Stimulated activated CD8-positive, alpha-beta memory T cell treated with anti-CD3 and anti-CD28 coated beads, Interleukin-4, amount 100 ng/mL, for 48 hours (primary cell): ENCODE measurements at regions not wholly inside any gene's neighbourhood (a gene's known extent, or its start where the extent isn't known, plus 50 kb on each side); places are given as distances from the start of the nearest gene placed in this dataset.
"Not testable (repeated sequence)": the region's sequence is repeated elsewhere in the genome, so short reads cannot be mapped to it uniquely, and the experiment has no call there.

ENCODE experiments used
- DNase-seq: peaks from one replicate; pipeline ENCODE4 v3.0.0-alpha.2; 2020

DNA sequence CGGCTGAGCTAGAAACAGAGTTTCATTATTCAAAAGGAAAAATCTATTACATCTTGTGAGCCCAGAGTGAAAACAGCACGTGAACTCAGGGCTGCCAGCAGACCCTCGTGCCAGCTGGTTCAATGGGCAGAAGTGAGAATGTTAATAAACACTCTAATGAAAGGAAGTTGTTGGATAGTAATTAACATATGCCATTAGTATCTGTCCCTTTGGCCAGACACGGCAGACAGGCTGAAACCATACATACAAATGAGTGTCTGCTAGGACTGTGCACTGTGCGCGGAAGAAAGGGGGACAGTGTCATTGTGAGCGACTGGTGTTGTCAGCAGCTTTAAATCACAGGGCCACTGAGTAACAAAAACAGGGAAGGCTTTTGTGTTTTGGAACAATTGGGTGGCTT is 121.9 kb upstream of the TSC22D1 start:
- DNase-seq: no peak

DNA sequence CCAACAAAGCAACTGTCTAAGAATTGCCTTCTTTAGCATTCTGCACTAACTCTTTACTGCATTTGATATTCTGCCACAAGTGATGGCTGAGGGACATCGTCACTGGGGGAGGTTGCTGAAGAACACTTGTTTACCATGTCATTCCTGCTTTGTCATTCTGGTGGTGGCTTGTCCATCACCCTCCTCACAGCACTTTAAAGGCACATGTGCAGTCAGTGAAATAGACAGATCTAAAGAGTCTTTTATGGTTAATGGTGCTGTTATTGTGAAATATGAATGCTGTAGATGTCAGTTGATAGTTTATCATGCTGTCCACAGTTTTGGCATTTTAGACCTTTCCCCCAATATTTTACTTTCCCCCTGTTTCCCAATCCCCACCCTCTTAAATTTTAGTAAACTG is 120.9 kb upstream of the TSC22D1 start:
- DNase-seq: no peak

DNA sequence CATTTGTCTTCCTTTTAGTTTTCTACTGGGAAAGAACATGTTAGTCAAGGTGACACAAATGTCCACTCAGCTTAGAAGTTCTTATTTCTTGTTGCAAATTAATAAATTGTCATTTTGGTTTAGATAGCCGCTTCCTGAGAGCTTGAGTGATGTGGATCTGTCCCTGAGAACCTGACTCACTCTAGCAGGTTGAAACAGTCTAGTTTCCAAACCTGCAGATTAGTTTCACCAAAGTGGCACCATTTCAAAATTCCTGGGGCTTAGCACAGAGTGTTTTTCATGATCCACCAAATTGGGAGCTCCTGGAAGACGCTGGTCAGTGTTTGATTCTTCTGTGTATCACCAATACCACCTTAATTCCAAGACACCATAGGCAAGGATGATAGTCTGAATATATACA is 119.4 kb upstream of the TSC22D1 start:
- no peak for DNase-seq

DNA sequence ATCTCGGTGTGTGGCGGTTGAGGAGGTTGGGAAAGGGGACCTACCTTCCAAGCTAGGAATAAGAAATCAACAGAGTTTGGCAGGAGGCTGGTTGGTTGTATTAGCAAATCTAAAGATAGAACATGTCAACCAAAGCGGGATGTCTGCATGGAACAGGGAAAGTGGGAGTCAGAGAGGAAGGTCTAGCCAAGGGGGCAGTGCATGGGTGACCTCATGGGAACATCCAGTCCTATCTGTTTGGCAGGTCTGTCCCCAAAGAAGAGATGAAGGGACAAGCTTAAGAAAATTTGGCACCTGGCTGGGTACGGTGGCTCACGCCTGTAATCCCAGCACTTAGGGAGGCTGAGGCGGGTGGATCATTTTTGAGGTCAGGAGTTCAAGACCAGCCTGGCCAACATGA is 118.7 kb upstream of the TSC22D1 start:
- no peak for DNase-seq

DNA sequence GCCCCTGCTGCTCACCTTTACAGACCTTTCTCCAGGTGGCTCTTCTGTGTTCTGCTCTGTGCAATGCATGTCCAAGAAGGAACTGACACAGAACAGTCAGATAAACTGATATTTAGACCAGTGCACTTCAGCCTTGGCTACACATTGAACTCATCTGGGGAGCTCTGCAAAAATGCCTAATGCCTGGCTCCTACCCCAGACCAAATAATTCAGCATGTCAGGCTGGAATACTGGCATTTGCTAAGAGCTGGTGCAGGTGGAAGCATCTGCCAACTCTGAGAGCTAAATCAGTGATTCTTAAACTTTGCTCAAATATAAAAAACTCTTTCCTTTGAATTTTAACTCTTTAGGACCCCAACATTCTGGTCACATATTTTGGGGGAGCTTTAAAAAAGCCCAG is 118.2 kb upstream of the TSC22D1 start:
- DNase-seq: no peak

DNA sequence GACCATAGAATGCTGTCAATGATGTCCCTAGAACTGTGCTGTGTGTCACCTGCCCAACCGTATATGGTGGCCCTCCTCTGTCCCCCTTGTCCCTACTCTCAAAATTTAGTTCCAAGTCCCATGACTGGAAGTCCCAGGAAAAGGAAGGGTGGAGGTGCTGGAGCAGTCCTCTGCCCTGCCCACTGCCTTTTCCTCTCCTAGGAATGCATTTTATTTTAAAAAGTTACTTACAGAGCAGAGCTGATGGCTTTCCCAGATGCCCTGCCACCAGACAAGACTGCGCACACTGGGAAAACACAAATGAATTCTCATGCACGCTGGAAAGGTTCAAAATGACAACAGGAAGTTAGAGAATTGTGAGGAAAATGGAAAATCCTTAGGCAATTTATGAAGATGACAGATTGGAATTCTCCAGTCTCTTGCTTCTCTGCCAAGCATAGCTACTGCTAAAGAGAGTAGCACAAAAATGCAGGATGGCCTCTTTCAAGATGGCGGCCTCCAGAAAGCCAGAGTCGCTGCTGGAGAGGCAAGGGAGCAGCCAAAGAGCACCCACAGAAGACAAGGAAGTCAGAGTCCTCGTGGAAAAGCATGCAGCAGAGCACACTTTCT is 117.1 kb upstream of the TSC22D1 start:
- DNase-seq: no peak

DNA sequence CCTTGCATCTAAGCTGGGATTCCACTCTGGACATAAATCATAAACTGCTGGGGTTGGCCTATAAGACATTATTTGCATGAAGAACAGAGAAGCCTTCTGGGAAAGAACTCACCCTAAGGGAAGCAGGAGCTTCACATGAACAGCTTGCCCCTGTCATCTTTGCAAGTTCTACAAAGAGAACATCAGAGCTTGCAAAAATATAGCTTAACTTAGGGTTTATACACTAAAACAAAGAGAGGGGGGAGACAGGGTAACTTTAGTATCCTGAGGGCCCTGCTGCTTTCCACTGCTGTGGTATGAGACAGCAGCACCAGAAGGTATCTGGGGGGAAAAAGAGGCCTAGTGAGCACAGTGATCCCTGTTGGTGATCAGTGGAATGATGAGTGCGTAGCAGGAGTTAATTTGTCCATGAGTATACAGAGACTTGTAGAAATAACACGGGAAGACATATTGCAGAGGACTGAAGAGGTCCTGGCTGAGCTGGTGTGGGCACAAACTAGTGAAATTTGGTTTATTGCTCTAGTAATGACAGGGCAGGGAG is 116.1 kb upstream of the TSC22D1 start:
- no peak for DNase-seq

DNA sequence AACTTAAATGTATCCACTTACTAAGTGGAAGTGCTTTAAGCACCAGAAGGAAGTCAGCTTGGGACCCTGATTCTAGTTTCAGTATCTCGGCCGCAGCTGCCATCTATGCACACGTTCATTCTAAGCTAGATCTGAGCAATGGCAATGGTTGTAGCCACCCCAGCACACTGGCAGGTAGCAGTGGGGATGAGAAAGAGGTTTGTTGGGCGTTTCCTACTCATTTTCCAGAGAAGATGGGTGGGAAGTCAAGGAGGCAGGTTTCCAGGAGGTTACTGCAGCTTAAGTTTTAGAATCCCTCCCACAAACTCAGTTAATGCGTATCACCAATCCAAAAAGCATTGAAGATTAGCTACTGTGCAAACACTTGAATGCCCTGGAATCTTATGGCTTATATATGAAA is 114.2 kb upstream of the TSC22D1 start:
- DNase-seq: no peak

DNA sequence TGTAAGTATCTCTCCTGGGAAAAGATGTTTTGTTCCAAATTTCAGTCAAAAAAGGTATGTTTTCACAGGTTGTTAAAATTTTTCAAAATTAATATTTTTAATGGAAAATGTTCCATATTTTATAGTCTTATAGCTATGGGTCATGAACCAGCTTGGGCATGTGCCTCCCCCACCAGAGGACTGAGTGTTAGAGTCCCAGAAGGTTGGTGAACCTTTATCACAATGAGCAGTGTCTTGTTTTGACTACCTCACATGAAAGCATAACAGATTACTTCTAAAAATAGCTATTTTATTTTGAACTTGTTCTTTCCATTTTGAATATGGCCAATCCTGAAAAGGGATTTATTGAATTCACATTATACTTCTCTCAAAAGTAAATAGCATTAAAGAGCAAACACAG is 112.5 kb upstream of the TSC22D1 start:
- DNase-seq: no peak

DNA sequence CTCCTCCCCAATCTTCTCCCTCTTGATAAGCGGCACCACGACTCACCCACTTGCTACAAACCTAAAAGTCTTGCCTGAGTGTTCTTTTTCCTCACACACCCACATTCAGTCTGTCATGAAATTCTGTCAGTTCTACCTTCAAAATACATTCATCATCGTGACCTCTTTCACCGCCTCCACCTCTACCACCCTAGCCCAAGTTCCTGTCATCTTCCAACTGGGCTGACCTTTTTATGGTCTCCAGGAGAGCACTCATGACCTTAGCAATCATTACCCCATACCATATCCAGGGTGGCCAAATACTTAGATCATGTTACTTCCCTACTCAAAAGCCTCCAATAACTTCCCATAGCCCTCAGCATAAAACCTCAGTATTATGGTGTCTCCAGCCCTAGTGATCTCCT is 110.4 kb upstream of the TSC22D1 start:
- no peak for DNase-seq

DNA sequence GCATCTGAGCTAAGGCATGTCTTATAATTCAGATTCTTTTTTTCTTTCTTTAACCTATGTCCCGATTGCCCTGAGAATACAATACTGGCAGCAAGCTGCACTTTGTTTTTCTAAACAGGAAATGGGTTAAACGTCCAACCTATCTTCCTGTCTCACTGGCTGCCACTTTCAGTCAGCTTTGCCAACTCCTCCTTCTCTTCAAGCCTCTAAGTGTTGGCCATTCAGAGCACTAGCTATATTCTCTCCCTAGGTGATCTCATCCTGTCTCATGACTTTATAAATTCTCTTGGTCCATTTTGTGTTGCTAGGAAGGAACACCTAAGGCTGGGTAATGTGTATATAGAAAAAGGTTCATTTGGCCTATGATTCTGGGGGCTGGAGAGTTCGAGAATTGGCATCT is 109.5 kb upstream of the TSC22D1 start:
- DNase-seq: no peak

DNA sequence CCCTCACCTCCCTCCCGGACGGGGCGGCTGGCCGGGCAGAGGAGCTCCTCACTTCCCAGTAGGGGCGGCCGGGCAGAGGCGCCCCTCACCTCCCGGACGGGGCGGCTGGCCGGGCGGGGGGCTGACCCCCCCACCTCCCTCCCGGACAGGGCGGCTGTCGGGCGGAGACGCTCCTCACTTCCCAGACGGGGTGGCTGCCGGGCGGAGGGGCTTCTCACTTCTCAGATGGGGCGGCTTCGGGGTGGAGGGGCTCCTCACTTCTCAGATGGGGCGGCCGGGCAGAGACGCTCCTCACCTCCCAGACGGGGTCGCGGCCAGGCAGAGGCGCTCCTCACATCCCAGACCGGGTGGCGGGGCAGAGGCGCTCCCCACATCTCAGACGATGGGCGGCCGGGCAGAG is 106.3 kb upstream of the TSC22D1 start:
- DNase-seq: not testable (repeated sequence)

DNA sequence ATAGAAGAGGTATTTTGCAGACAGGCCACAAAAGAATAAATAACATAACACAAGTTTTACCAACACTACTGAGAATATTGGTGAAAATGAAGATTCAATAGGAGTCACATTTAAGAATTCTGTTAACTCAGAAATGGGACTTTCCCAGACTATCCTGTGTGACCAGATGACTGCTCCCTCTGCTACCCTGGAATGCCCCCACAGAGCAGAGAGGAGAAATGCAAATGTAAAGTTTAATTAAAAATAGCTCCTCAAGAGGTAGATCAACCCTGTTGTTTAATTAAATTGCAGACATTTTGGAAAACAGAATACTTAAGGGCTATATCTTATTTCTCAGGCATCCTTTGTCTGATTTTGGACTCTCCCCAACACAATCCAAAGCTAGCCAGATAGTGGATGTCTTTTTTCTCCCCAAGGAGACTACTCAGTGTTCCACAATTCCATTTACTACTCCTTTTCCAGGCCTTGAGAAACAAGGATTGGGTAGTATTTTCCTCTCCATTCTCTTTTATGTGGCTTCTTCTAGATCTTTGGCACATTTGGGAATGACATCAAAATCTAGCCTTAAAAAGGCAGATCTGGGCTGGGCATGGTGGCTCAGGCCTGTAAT is 104.7 kb upstream of the TSC22D1 start:
- DNase-seq: no peak

DNA sequence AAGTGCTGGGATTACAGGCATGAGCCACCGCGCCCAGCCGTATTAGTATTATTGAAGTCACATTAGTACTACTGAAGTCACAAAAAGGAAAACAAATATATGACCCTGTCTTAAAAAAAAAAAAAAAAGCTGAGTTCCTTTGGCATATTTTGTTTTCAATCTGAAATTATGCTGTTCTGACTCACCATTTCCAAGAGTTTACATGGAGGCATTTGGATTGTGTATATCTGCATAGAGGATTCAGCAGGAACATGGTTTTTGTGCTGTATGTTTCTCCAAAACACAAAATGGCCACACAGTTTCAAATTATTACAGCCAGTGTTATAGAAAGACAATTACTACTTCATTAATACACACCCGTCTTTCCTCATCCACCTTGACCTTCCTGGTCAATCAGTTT is 103.5 kb upstream of the TSC22D1 start:
- DNase-seq: no peak

DNA sequence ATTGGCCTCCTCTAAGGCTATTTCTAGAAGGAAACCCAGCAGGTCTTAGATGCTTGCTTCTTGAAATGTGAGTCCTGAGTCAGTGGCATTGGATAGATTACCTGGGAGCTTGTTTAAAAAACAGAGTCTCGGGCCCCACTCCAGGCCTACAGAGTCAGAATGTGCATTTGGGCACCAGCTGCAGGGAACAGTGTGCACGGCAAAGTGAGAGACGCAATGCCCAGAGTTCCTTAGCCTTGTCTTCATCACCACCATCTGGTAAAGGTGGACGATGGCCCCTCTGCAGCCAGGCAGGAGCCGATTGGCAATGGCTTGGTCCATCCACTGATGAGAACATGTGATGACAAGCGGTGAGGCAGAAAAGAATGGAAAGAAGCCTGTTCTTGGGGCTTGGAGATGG is 102.1 kb upstream of the TSC22D1 start:
- DNase-seq: no peak

DNA sequence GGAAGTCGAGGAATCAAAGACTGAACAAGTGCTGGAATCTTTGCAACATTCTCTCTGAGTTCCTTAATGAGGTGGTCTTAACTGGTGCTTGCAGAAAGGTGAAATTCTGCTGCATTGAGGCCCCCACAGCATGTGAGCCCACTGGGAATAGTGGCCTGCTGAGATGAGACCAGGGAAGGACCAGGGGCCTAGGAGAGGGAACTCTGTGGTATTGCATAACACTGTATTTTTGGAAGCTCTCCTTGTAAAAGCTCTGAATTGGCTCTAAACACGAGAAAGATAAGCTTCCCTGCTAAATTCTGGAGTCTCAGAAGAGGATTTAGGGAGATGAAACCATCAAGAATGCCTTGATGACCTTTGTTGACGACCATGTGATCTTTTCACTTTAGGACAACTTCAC is 100.4 kb upstream of the TSC22D1 start:
- DNase-seq: no peak

DNA sequence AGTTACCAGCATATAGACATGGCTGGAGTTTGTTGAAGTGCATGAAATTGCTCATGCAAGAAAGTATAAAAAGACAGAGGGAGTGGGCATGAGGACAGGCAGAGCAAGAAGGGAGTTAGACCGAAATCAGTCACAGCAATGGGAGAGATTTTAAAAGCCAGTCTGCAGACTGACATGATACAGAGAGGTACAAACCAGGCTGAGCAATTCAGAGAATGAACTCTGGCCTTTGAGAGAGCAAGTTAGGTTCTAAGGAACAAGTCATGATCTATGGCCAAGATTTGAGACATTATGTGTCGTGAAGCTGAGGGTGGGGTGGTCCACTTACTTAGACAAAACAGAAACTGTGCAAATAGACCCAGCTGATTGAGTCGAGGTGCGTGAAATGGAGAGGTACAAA is 93.4 kb upstream of the TSC22D1 start:
- no peak for DNase-seq

DNA sequence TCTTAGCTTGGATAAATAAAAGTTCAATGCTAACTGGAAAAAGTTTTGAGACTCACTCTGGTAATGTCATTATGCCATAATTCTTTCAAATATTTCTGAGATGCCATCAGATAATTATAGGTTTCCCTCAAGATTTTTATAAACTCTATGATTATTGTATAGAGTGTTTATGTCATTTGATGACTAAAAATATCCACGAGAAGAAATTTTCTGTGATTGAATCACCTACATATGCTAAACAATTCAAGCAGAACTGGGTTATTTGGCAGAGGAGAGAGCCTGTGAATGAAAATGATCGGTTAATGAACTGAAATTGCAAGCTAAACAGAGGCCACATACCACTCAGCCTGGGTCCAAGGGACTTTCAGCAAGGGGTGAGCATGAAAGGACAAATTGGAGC is 92.6 kb upstream of the TSC22D1 start:
- no peak for DNase-seq

DNA sequence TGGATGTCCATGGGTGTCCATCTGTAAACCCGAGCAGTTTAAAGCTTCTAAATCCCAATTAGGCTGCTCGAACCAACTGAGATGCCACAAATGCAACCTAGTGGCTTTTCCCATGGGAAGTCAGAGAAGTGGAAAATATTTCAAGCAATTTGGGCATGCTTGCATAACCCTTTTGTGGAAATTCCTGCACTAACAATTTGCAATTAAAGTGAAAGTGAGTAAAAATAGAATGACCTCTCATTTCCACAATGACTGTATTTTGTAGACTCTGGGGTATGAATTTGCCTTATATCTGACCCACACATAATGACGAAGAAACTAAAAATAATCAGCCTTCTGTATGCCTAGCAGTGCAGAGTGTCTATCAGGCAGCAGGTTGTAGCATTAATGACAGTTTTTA is 91.8 kb upstream of the TSC22D1 start:
- no peak for DNase-seq

DNA sequence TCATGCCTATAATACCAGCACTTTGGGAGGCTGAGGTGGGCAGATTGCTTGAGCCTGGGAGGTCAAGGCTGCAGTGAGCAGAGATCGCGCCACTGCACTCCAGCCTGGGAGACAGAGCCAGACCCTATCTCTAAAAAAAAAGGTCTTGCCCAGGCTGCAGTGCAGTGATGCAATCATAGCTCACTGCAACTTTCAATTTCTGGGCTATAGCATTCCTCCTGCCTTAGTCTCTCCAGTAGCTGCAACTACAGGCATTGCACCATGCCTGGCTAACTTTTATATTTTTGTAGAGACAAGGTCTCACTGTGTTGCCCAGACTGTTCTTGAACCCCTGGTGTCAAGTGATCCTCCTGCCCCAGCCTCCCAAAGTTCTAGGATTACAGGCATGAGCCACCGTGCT is 90.4 kb upstream of the TSC22D1 start:
- not testable (repeated sequence) for DNase-seq

DNA sequence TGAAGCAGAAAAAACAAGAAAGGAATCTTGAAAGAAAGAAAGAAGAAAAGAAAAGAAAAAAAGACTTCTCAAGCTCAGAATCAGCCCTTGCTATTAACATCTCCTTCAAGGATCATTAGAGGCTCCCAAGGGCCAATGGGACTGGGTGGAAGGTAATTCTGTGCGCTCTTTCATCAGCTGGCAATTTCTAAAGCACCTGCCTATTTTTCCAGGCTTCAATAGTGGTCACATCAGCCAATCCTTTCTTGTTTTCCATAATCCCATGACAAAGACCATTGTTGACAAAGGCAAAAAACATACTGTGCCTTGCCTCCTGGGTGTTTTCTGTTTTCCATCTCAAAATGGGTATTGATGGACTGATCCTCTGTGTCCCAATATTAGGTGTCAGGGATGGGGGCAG is 88.2 kb upstream of the TSC22D1 start:
- no peak for DNase-seq

DNA sequence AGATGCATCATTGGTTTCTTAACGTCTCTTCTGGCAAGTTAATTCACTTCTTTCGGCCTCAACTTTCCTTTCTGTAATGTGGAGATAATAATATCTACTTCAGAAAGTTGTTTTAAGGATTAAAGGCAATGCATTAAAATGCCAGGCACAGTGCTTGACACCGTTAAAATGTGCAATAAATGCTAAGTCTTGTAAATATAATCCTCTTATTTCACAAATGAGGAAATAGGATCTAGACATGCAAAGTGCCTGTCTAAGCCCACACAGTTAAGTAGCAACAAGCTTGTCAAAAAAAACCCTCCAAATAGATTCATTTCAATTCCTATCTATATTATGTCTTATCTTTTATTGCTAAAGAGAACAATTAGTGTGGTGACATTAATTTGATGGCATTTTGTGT is 86.4 kb upstream of the TSC22D1 start:
- no peak for DNase-seq

DNA sequence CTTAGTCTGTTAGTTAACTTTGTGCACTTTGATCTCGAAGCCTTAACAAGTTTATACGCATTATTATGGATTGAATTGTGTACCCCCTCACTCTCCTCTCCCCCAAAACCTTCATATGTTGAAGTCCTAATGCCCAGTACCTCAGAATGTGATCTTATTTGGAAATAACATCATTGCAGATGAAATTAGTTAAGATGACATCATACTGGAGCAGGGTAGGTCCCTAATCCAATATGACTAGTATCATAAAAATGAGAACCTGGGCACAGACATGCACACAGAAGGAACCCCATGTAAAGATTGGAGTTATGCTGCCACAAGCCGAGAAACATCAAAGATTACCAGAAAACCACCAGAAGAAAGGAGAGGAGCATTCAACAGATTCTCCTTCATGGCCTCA is 85.8 kb upstream of the TSC22D1 start:
- no peak for DNase-seq

DNA sequence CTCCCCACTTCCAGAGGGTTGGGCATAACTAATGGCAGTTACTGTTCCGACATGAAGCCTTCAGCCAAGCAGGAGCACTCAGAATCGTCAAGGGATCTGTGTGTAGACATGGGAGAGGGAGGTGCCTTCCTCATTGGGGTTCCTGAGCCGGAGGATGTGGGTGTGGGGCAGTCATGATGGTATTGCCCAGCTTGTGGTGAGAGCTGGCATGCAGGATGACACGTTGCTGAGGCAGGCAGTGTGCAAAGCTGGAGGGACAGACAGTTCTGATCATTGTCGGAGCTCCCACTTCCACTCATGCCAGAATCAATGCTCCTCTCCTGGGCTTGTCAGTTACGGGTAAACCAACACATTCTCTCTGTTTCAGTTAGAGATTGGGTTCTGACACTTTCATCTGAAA is 83.9 kb upstream of the TSC22D1 start:
- no peak for DNase-seq

DNA sequence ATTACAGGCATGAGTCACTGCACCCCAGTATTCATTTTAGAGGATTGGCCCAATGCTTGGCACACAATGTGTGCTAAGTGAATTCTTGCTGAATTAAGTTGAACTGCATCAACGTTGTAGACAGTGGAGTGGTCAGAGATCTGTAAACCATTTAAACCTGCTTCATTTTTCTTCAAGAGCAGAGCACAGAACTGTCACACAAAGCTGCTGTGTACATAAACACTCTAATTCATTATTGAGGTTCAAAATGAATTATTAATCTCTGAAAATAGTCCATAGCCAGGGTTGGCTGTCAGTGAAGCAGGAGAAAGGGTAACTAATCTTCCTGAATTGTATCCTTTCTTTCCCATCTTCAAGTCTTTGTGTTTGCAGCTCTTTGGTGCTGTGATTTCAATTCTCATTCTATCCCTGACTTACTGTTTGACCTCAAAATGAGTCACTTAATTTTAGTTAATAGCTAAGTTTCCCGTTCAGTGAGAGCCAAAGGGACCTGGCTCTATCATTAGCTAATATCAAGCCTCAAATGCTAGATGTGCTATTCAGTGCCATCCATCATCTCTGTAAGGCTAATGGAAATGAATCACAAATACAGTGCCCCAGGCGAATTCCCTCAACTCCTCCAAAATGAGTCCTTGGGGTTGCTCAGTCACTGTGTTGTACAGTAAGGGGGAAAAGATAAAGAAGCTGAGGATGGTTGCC is 77.0 kb upstream of the TSC22D1 start:
- DNase-seq: no peak
